Embryonic facial prominence (tissue), 1 donor: ENCODE measurements at regions not wholly inside any gene's neighbourhood (a gene's known extent, or its start where the extent isn't known, plus 50 kb on each side); places are given as distances from the start of the nearest gene placed in this dataset.

Experiments
- DNase-seq: peaks from one replicate; pipeline ENCODE4 v3.0.0-alpha.2; 2016; ENCODE audit errors: extremely low spot score

DNA sequence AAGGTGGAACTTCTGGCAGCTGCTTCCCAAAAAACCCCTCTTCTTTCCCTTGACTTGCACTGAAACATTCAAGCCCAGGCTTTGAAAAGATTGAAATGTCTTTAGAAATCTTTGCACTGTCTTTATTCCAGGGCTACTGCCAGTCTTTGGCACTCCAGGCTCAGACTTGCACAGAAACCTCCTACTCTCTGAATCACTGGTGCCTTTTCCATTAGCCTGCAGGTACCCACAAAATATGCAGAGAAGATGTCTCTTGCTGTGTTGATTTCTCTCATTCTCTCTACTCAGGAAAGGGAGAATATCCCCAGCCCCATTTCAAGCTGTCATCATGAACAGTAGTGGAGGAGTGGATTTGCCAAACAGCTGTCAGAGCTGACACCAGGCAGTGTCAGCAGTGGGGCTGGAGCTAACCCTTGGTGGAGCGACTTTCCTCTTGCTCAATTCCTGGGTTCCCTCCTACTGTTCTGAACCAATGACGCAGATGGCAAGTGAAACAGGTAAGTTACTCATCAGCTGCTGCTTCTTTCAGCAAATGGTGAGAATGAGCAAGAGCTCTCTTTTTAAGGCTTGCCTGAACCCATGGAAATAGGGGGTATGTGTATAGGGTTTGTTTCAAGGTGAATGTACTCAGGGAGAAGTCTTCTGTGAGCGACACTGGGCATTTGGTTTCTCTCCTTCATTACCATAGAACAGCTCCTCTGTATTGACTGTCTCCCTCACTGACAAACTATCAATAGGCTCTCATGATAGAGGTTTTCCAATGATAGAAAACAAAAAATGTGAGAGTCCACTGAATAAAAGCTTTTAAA is 362.4 kb downstream of the ADRA2A start:
- DNase-seq: no peak

DNA sequence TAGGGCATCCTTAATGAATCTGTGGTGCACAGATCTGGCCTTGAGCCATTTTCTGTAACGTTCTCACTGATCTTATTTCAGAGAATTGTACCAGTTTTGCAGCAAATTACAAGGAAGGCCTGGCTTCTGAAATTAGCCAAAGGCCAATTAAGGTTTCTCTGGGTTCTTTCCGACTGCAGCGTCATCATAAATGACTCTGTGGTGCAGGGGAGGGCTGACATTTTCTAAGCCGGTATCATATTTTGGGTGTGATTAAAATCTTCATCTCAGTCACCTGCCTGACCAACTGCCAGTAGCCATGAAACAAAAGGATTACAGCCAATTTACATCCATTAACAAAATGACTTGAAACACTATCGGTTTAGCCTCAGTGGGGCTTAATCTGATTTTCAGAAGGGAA is 363.7 kb downstream of the ADRA2A start:
- DNase-seq: no peak

DNA sequence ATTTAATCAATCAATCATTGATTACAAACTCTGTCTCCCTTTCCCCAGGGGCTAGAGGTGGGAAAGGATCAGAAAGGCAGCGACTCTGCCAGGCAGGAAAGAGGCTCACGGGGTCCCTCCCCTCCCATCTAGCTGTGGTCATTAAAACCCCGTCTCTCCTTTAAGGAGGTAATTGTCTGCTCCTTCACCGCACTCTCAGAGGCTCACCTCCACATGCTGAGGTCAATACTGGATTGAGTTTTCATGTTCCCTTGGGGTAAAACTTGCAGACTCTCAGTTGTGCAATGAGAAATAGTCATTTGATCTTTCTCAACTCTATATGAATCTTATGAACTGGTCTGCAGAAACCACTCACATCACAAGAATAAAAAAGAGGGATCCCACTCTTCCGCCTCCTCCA is 368.8 kb downstream of the ADRA2A start:
- no peak for DNase-seq

DNA sequence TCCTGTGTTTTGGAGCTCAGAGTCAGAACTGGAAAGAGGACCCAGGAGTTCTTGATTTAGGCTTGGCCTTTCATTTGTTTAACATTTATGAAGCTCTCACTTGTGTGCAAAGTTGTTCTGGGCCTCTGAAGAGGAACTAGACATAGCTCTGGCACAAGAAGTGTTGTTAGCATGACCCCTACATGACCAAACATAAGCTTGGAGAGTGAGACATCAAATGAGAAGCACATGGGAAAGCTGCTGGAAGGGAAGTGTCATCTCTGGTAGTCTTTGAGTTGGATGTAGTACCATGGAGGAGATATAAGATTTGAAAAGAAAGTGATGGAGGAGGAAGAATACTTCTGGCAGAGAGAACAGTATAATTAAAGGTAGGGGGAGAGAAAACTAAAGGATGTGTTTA is 370.1 kb downstream of the ADRA2A start:
- DNase-seq: no peak

DNA sequence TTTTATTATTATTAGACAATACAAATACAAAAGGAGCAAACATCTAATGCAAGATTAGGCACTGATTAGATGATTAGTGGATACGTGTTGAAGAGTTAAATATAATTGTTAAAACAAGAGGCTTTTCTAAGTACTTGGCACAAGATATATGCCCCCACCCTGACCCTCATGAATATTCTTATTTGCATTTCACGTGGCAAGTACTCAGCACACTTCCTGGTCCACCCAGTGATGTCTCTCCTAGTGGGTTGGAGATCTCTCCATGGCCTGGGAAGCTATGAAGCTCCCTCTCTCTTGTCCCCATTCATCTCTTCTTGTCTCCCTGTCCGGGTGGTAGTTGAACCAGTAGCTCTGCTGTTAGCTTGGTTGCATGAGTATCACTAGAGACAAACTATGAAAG is 375.3 kb downstream of the ADRA2A start:
- no peak for DNase-seq

DNA sequence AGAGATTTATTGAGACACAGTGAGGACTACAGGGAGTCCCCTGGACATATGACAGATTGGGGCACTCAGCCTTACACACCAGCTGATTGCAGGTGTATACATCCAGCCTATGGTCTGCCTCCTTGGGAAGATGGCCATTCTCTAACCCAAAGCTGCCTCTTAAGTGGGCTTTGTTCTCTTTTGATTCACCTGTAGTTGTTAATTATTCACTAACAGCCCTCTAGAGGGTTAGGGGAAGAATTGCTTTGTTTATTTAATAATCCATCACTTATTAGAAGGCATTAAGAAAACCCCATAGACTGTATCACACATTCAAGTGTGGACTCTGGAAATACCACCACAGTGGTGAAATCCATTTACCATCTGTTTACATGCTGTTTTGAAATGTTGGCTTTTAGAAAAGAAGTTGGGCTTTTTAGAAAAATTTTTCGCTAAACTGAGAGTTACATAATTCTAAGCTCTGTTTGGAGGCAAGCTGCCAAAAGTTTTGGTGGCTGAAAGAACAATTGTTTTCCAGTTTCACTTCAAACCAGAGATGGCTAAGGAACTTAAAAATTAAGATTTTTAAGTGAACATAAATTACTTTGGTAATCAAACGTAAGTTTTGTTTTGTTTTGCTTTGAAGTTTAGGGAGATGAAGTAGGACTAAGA is 379.1 kb downstream of the ADRA2A start:
- no peak for DNase-seq

DNA sequence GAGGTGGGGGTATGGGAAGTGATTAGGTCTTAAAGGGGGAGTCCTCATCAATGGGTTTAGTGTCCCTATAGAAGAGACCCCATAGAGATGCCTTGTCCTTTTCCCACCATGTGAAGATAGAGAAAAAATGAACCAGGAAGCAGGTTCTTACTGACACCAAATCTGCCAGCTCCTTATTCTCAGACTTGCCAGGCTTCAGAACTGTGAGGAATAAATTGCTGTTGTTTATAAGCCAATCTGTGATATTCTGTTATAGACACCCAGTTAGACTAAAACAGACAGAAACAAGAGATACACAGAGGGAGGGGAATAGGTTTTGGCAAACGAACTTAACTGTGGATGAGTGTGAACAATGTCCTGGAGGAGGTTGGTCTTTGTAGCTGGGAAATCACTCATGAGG is 381.4 kb downstream of the ADRA2A start:
- DNase-seq: no peak

DNA sequence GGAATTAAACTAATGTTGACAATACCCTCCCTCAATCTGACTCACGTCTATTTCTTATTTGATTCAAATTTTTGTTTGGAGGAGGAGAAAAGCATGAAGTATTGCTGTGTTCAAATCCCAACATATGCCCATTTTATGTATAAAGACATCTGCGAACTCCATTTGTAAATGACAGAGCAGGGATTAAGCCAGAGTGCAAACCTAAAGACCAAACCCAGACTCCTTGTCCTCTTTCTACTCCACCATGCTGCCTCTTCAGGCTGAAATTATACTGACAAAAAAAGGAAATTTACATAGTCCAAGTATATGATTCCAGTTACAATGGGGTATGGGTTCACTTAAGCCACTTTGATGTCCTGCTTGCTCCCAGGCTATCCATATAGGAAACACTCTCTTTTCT is 383.1 kb downstream of the ADRA2A start:
- no peak for DNase-seq

DNA sequence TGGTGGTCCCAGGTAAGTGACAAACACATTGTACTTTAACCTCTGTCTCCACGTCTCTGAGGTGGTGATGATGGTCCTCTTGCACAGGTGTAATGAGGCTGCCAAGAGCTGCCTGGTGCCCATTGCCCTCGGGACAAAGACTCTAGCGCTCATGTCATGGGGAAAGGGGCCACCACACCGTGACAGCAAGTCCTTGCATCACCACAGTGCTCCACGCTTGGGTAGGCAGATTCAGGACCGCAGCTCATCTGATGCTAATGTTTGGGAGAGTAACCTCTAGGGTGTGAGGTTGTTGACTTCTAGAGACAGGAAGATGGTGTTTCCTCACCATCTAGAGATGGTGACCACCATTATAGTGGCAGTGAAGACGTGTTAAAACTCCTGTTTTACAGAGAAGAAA is 395.6 kb downstream of the ADRA2A start:
- DNase-seq: no peak

DNA sequence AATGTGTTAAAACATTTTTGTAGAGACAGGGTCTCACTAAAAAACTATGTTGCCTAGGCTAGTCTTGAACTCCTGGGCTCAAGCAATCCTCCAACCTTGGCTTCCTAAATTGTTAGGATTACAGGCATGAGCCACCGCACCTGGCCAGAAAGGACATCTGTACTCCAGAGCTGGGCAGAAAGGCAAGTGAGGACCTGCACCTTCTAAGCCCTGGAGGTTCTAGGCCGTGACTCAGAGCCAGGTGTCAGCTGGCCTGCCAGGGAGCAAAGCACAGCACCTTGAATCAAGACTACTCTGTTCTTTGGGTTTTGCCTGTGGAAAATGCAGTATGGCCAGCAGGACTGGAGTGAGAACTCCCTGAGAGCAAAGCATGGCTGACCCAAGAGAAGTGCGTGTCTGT is 396.5 kb downstream of the ADRA2A start:
- DNase-seq: no peak

DNA sequence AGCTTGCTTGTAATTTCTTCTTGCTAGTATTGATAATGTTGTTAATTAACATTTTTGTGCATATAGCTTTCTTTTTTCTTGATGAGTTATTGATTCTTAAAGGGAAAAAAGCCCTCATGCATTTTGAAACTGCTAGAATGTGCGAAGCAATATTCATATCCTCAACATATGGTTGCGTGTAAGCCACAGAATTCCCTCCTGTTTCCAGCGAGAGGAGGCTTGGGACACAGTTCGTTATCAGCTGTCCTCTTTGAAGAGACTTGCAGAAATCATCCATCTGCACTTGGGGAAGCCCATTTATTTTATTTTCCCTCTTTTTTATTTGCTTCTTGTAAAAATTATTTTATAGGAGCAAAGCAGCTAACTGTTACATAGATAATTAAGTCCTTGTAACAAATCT is 398.0 kb downstream of the ADRA2A start:
- DNase-seq: no peak

DNA sequence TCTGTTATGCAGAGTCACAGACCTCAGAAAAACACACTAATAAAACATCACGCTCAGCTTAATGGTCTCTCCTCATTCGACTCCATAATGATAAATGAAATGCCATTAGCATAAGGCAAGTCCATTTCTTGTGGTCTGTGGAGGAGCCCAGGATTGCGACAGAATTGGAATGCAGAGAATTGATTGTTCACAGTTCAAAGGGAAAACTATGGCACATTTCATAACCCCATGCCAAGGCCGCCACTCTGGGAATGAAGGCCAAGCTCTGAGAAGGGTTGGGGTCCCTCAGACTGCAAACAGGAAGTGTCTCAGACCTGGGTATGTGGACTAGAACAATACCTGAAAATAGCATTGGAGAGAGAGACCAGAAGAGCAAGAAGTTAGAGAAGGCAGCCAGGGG is 398.9 kb downstream of the ADRA2A start:
- no peak for DNase-seq

DNA sequence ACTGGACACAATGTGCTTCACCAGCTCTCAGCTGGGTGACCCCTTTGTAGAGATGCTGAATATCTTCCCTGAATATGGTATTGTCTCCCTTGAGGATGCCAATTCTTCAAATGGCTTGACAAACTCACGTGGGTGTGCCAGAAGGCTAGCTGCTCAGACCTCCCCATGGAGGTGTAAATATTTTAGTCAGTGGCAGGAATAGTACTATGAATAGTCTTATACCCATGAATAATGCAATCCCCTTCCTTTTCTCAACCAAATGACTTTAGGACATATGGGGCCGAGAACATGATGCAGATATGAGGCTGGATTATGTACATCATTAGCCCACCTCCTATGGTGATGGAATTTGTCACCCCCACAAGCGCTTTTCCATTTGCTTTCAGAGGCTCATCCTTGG is 401.8 kb downstream of the ADRA2A start:
- no peak for DNase-seq

DNA sequence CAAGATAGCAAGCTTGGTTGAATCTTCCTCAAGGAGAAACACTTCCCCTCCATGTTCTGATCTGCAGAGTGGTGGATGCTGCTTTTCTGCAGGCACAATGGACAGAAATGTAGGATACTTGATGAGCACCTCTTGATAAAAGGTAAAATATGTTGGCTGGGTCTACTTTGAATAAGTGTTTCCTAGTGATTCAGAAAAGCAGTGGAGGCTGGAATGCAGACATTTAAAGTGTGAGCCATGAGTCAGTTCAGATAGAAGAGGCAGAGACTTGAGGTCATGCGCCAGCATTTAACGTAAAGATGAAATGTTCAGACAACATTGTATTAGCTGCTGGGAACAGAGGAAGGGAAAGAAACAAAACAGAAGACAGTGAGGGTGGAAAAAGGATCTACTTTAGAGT is 403.1 kb downstream of the ADRA2A start:
- no peak for DNase-seq

DNA sequence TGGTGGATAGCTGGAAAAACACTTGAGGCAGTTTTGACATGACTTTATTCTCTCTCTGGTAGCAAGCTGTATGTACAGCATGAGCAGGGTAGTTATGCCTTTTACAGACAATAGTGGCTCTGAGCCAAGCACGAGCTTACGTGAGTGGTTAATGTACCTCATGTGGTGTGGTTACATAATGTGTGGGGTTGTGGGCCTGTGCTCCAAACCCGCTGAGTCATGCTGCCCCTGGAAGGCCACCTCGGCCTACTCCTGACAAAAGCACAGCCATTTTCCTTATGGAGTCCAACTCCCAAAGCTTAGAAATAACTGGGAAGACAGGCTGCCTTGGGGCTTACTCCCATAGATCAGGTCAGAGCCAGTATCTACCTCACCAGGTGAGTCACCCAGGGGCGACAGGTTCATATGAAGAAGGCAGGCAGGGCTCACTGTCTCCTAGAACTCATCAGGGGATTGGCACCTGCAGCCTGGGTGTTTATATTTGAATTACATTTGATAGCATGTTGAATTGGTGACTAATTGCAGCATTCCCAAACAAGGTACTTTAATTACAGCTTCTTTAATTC is 404.5 kb downstream of the ADRA2A start:
- no peak for DNase-seq

DNA sequence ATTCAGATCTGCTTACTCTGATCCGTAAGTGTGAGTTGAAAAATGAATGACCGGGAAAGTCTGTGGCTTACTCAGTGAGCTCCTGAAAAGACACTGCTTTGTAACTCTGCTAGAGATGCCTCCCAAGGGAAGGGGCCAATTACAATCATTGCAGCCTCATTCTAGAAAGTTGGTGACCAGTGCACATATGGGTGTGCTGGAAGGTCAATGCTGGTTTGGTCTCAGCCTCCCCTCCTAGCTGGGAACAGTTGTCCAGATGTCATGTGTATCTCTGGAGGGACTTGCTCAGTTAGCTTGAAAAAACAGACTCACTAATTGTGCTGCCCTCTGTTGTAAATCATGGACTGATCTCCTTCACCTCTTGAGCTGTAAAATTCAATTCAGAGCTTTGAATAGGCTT is 405.0 kb downstream of the ADRA2A start:
- DNase-seq: no peak

DNA sequence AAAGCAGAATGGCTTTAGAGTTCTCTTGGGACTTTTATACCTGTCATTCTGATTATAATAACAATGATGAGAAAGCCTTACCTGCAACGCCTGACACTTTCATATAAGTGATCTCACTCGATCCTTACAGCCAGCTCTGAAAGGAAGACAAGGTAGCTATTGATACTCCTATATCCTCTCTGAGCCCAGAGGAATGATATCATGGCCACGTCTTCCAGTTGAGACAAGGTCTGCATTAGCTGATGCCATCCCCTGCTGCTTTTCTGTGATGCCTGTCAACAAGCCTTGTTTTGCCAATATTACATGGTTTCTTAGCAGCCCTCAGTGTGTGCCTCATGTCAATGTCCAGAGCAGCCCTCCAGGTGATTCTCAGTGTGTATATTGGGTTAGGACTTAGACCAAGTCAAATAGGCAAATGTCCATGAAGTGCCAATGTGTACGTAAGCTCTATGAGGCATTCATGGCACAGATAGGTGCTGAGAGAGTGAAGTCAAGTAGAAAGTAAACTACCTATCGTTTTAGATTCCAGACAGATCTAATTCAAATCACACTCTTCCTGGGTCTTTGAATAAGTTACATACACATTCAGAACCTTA is 405.9 kb downstream of the ADRA2A start:
- DNase-seq: no peak

DNA sequence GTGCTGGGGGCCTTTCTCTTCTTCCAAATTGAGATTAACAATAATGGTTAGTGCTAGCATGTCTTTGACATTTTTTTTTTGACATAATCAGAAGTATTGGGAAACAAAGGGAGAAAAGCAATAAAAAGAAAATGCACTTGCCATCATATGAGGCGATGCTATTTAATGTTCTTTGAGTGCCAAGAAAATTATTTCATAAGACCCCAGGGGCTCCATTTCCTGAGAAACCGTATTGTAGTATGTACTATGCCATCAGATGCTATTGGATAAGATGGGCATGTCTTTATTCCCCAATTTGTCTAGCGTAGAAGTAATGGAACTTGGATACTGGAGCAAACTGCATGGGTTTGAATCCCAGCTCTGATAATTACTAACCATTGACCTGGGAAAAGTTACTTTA is 408.9 kb downstream of the ADRA2A start:
- DNase-seq: no peak

DNA sequence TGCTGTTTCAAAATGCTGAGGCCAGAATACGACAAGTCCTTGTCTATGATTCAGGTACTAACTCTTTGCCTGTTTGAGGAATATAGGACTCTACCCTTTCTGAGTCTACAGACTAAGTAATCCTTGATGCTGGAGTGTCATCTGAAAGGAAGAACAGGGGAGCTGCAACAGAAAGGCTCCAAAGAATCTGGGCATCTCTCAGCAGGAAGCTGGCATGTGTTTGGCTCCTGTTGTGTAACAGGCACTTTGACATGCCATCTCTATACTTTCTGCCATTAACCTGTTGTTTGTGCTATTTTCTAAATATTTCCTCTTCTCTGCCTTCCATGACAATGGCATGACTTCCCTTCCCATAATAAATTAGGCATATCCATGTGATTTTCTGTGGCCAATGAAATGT is 409.5 kb downstream of the ADRA2A start:
- DNase-seq: no peak

DNA sequence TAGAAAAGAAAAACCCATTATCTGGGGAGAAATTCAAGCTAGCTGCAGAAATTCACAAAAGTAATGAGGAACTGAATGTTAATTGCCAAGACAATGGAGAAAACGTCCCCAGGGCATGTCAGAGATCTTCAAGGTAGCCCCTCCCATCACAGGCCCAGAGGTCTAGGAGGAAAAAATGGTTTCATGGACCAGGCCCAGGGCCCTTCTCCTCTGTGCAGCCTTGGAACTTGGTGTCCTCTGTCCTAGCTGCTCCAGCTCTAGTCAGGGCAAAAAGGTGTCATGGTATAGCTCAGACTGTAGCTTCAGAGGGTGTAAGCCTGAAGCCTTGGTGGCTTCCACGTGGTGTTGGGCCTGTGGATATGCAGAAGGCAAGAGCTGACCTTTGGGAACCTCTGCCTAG is 411.8 kb downstream of the ADRA2A start:
- no peak for DNase-seq

DNA sequence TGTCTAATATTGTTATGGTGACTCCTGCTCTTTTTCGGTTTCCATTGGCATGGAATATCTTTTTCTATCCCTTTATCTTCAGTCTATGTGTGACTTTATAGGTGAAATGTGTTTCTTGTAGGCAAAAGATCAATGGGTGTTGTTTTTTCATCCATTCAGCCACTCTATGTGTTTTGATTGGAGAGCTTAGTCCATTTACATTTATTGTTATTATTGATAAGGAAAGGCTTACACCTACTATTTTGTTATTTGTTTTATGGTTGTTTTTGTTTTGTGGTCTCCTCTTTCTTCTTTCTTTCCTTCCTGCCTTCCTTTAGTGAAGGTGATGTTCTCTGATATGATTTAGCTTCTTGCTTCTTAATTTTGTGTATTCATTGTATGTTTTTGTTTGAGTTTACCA is 414.3 kb downstream of the ADRA2A start:
- DNase-seq: no peak

DNA sequence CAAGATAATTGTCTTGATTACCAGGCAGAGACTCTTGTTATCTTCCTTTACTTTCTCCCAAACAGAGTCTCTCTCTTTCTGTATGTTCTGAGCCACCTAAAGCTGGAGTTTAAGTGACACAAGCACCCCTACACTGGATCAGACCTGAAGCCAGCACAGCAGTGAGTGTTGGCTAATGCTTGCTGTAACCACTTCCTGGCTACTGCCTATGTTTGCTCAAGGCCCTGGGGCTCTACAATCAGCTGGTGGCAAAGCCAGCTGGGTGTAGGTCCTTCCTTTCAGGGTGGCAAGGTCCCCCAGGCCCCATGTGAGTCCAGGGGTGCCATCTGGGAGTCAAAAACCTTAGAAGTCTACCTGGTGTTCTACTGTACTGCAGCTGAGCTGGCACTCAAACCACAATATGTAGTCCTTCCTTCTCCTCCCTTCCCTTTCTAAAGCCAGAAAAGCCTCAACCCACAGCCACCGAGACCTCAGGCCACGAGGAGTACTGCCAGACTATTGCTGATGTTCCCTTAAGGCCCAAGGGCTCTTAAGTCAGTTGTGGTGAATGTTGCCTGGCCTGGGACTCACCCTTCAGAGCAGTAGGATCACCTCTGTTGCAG is 416.3 kb downstream of the ADRA2A start:
- no peak for DNase-seq

DNA sequence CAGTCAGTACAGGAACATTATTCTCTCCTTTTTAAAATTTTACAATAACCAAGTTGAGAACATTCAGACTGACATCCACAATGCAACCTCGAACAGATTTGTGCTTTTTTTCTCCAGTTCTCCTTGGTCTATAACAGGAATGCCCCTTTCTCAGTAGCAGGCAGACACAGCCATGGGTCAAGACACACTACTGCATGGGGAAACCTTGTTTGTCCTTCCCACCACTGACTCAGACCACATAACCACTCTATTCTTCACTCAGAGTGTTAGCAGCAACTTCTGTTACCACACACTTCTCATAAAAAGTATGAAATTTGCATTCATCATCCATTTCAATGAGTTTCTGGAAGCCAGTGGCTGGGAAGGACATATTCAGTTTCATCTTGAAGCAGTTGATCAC is 421.7 kb downstream of the ADRA2A start:
- no peak for DNase-seq
